AG04450 (cell line): ENCODE measurements at regions not wholly inside any gene's neighbourhood (a gene's known extent, or its start where the extent isn't known, plus 50 kb on each side); places are given as distances from the start of the nearest gene placed in this dataset.

Experiments
- CTCF ChIA-PET: fragments of 300-600, 350-600 bp; formaldehyde crosslinking; extraction: SDS; loops from one replicate; lab custom pipeline; 2022; ENCODE audit warnings: antibody characterized with exemption, inconsistent platforms; lab: Charles Lee
- POLR2A ChIA-PET: fragments of 350-600 bp; formaldehyde crosslinking; extraction: SDS; loops from one replicate; lab custom pipeline; 2021; ENCODE audit warnings: antibody characterized with exemption, inconsistent platforms; lab: Yijun Ruan, JAX
- DNase-seq: peaks from one replicate; pipeline ENCODE4 v3.0.0-alpha.2; 2011; ENCODE audit warnings: low read depth, low spot score
- H3K27ac ChIP-seq: one replicate; pipeline ENCODE4 v1.5.1; 2012; ENCODE audit warnings: low read depth, low read length, control low read depth
- H3K27me3 ChIP-seq: one replicate; pipeline ENCODE4 v1.6.0; 2012; ENCODE audit warnings: low read length; ENCODE audit not compliant: control insufficient read depth, insufficient read depth
- H3K4me3 ChIP-seq: 2 replicates; pipeline ENCODE4 v1.5.1; 2011; ENCODE audit warnings: mild to moderate bottlenecking, low read depth, low read length, control low read depth
- H3K9me3 ChIP-seq: 2 replicates; pipeline ENCODE4 v1.5.1; 2012; ENCODE audit warnings: low read length; ENCODE audit not compliant: control insufficient read depth, insufficient read depth
- CTCF ChIP-seq: IDR thresholded peaks from 2 replicates; pipeline ENCODE4 v1.5.1; 2011; ENCODE audit warnings: low read depth, low read length, control low read depth, inconsistent platforms

GRCh38 chr10:33749790-33750189, 415.3 kb upstream of the NRP1 start:
- ChIA-PET CTCF (interaction anchor here (0.8 kb wide), 1 partner anchor 120 kb away, joined by 3 read pairs; no protein-coding TSS in a partner anchor), POLR2A (no interaction called here)
- Histone ChIP-seq H3K9me3 (no peaks in the 10 kb centered on the region), H3K4me3 (no peak overlapping the region), H3K27ac (no peak overlapping the region), H3K27me3 (peaks cover 2% of the 10 kb centered on the region)
- no peak for DNase-seq
- TF ChIP-seq CTCF, result no peak

- ChIA-PET CTCF (interaction anchor here (0.8 kb wide), 1 partner anchor 120 kb away, joined by 3 read pairs; no protein-coding TSS in a partner anchor), POLR2A (no interaction called here)
- no peak for TF ChIP-seq CTCF
- H3K27me3 ChIP-seq, result peaks cover 2% of the 10 kb centered on the region
- H3K9me3 ChIP-seq, result no peaks in the 10 kb centered on the region
- no peak overlapping the region for H3K4me3 ChIP-seq
- no peak for DNase-seq
- H3K27ac ChIP-seq, result no peak overlapping the region
These were observed 414.7 kb upstream of the NRP1 start for GRCh38 chr10:33749067-33749735.

GRCh38 chr10:33746836-33747268, 412.4 kb upstream of the NRP1 start:
- DNase-seq, result no peak
- Histone ChIP-seq H3K4me3 (no peak overlapping the region), H3K9me3 (no peaks in the 10 kb centered on the region), H3K27ac (no peak overlapping the region), H3K27me3 (peaks cover 2% of the 10 kb centered on the region)
- no peak for TF ChIP-seq CTCF
- ChIA-PET CTCF (interaction anchor here (0.7 kb wide), 1 partner anchor 20 kb away, joined by 3 read pairs; no protein-coding TSS in a partner anchor), POLR2A (no interaction called here)

GRCh38 chr10:33746186-33746585, 411.7 kb upstream of the NRP1 start:
- ChIA-PET CTCF (no interaction called here), POLR2A (no interaction called here)
- H3K9me3 ChIP-seq, result no peaks in the 10 kb centered on the region
- H3K27me3 ChIP-seq, result peaks cover 2% of the 10 kb centered on the region
- H3K4me3 ChIP-seq, result no peak overlapping the region
- DNase-seq, result no peak
- H3K27ac ChIP-seq, result no peak overlapping the region
- TF ChIP-seq CTCF, result no peak

- no peaks in the 10 kb centered on the region for H3K9me3 ChIP-seq
These were observed 409.0 kb upstream of the NRP1 start for GRCh38 chr10:33743429-33743857.

More at GRCh38 chr10:33743429-33743857, 409.0 kb upstream of the NRP1 start:
- Histone ChIP-seq H3K4me3 (no peak overlapping the region), H3K27ac (no peak overlapping the region), H3K27me3 (no peaks in the 10 kb centered on the region)
- ChIA-PET POLR2A (no interaction called here), CTCF (no interaction called here)
- no peak for DNase-seq
- no peak for TF ChIP-seq CTCF
